H1 (cell line): ENCODE measurements at regions not wholly inside any gene's neighbourhood (a gene's known extent, or its start where the extent isn't known, plus 50 kb on each side); places are given as distances from the start of the nearest gene placed in this dataset.

Experiments used
- CTCF ChIA-PET: fragments of 300-600 bp; sonication (Branson Sonifier 250); formaldehyde crosslinking; loops from one replicate; lab custom pipeline; 2021; ENCODE audit not compliant: partially characterized antibody; lab: Charles Lee
- POLR2A ChIA-PET: fragments of 300-600 bp; sonication (Branson Sonifier 250); formaldehyde crosslinking; loops from one replicate; lab custom pipeline; 2021; ENCODE audit warnings: inconsistent platforms; ENCODE audit not compliant: partially characterized antibody; lab: Charles Lee
- DNase-seq, 2 experiments: peaks; one replicate each; pipeline versions ENCODE4 v3.0.0 to v3.0.0-alpha.2; 2010 to 2022; ENCODE audit warnings: low spot score in 2 of 2, low read depth in 1 of 2, mixed read lengths in 1 of 2
- FAIRE-seq: peaks from 2 replicates; lab custom pipeline; 2011; peaks lifted over from hg19 to GRCh38; lab: Jason Lieb, UNC
- H2AFZ ChIP-seq: 2 replicates; pipeline ENCODE4 v1.8.1; 2012; ENCODE audit warnings: low read length, inconsistent platforms
- H2AK5ac ChIP-seq: 2 replicates; pipeline ENCODE4 v1.6.1; 2013; ENCODE audit warnings: low read depth, low read length
- H2BK120ac ChIP-seq: replicated peaks from 2 replicates; pipeline ENCODE3; 2013; ENCODE audit warnings: low read depth, low read length, inconsistent platforms
- H2BK12ac ChIP-seq: 2 replicates; pipeline ENCODE4 v1.6.1; 2013; ENCODE audit warnings: low read depth, low read length
- H2BK15ac ChIP-seq: 2 replicates; pipeline ENCODE4 v1.6.1; 2013; ENCODE audit warnings: low read length
- H2BK20ac ChIP-seq: 2 replicates; pipeline ENCODE4 v1.6.1; 2013; ENCODE audit warnings: low read length
- H2BK5ac ChIP-seq: 2 replicates; pipeline ENCODE4 v1.6.1; 2013; ENCODE audit warnings: low read depth, low read length
- H3K14ac ChIP-seq: 2 replicates; pipeline ENCODE4 v1.6.1; 2013; ENCODE audit warnings: inconsistent platforms; ENCODE audit not compliant: insufficient read length
- H3K18ac ChIP-seq: 2 replicates; pipeline ENCODE4 v1.6.1; 2013; ENCODE audit warnings: low read length; ENCODE audit errors: extremely low read depth
- H3K23ac ChIP-seq: 2 replicates; pipeline ENCODE4 v1.6.1; 2013; ENCODE audit warnings: inconsistent platforms; ENCODE audit not compliant: insufficient read length
- H3K23me2 ChIP-seq: 2 replicates; pipeline ENCODE4 v1.6.1; 2013; ENCODE audit warnings: low read depth, low read length
- H3K27ac ChIP-seq: 2 replicates; pipeline ENCODE4 v1.6.1; 2011; ENCODE audit warnings: low read depth, low read length, inconsistent platforms
- H3K27me3 ChIP-seq, 4 experiments: replicated peaks in 1 of 4; 1 replicate in 1 of 4; 2 replicates in 3 of 4; pipeline versions ENCODE4 v1.6.1 to v1.8.1; 2011 to 2013; ENCODE audit warnings: low read length in 3 of 4, mild to moderate bottlenecking in 3 of 4, inconsistent platforms in 2 of 4, mixed read lengths in 2 of 4, moderate library complexity in 1 of 4; ENCODE audit not compliant: control insufficient read depth in 3 of 4, insufficient read depth in 3 of 4; ENCODE audit errors: extremely low read depth in 1 of 4
- H3K36me3 ChIP-seq, 4 experiments: 2 replicates each; pipeline versions ENCODE4 v1.6.1 to v1.8.1; 2011 to 2013; ENCODE audit warnings: mild to moderate bottlenecking in 4 of 4, low read length in 3 of 4, moderate library complexity in 2 of 4, control low read depth in 1 of 4, inconsistent platforms in 1 of 4; ENCODE audit not compliant: insufficient read depth in 4 of 4, control insufficient read depth in 2 of 4
- H3K4ac ChIP-seq: replicated peaks from 2 replicates; pipeline ENCODE3; 2013; ENCODE audit warnings: low read length, low read depth, mixed read lengths, inconsistent platforms; ENCODE audit not compliant: insufficient read length
- H3K4me1 ChIP-seq, 4 experiments: replicated peaks in 1 of 4; 1 replicate in 1 of 4; 2 replicates in 3 of 4; pipeline versions ENCODE4 v1.6.1 to v1.8.1; 2011 to 2013; ENCODE audit warnings: low read length in 3 of 4, inconsistent platforms in 2 of 4, mixed read lengths in 1 of 4; ENCODE audit not compliant: insufficient read depth in 4 of 4, control insufficient read depth in 3 of 4
- H3K4me2 ChIP-seq, 2 experiments: 2 replicates each; pipeline versions ENCODE4 v1.6.1 to v1.8.1; 2011 to 2013; ENCODE audit warnings: low read depth in 2 of 2, low read length in 2 of 2, control low read depth in 1 of 2, inconsistent platforms in 1 of 2, mild to moderate bottlenecking in 1 of 2; ENCODE audit not compliant: insufficient read depth in 1 of 2
- H3K4me3 ChIP-seq, 4 experiments: fragments of 200-600, 300-600 bp in 1 of 4; sonication (generic), shearing (Covaris generic), sonication (Bioruptor Twin) in 1 of 4; 2 replicates each; pipeline versions ENCODE4 v1.5.1 to v1.8.1; 2011 to 2016; ENCODE audit warnings: low read length in 4 of 4, low read depth in 3 of 4, control low read depth in 2 of 4, inconsistent platforms in 2 of 4, mild to moderate bottlenecking in 2 of 4, mixed read lengths in 1 of 4, moderate library complexity in 1 of 4; ENCODE audit not compliant: insufficient read depth in 2 of 4; ENCODE audit errors: extremely low read depth in 1 of 4
- H3K56ac ChIP-seq: replicated peaks from 2 replicates; pipeline ENCODE3; 2013; ENCODE audit warnings: low read depth, mild to moderate bottlenecking, mixed read lengths, low read length, inconsistent platforms; ENCODE audit not compliant: insufficient read length
- H3K79me1 ChIP-seq: 2 replicates; pipeline ENCODE4 v1.6.1; 2013; ENCODE audit warnings: low read depth, low read length, control low read depth
- H3K79me2 ChIP-seq, 2 experiments: 2 replicates each; pipeline versions ENCODE4 v1.6.1 to v1.8.1; 2012 to 2013; ENCODE audit warnings: low read length in 2 of 2, mild to moderate bottlenecking in 2 of 2, inconsistent platforms in 1 of 2; ENCODE audit not compliant: insufficient read depth in 2 of 2, control insufficient read depth in 1 of 2
- H3K9ac ChIP-seq, 4 experiments: replicated peaks in 1 of 4; 1 replicate in 1 of 4; 2 replicates in 3 of 4; pipeline versions ENCODE4 v1.6.1 to v1.8.1; 2011 to 2013; ENCODE audit warnings: low read depth in 3 of 4, low read length in 3 of 4, control low read depth in 2 of 4, mild to moderate bottlenecking in 2 of 4, moderate library complexity in 2 of 4, inconsistent platforms in 1 of 4; ENCODE audit errors: extremely low read depth in 1 of 4
- H3K9me3 ChIP-seq, 2 experiments: 2 replicates each; pipeline versions ENCODE4 v1.6.1 to v1.8.1; 2012 to 2013; ENCODE audit warnings: mild to moderate bottlenecking in 2 of 2, moderate library complexity in 2 of 2, control low read depth in 1 of 2, inconsistent platforms in 1 of 2, low read depth in 1 of 2, low read length in 1 of 2, mixed read lengths in 1 of 2; ENCODE audit not compliant: insufficient read depth in 2 of 2
- H4K20me1 ChIP-seq, 2 experiments: replicated peaks in 1 of 2; 2 replicates each; pipeline versions ENCODE3 to v1.8.1; 2011 to 2013; ENCODE audit warnings: inconsistent platforms in 2 of 2, low read length in 2 of 2, mild to moderate bottlenecking in 1 of 2; ENCODE audit not compliant: insufficient read depth in 2 of 2, control insufficient read depth in 1 of 2
- H4K5ac ChIP-seq: 2 replicates; pipeline ENCODE4 v1.6.1; 2013; ENCODE audit warnings: low read length, low read depth, mixed read lengths, inconsistent platforms; ENCODE audit not compliant: insufficient read length
- H4K8ac ChIP-seq: 2 replicates; pipeline ENCODE4 v1.8.0; 2013; ENCODE audit warnings: mild to moderate bottlenecking, moderate library complexity, low read length, inconsistent platforms; ENCODE audit not compliant: insufficient read depth; ENCODE audit errors: extremely low read depth
- H4K91ac ChIP-seq: replicated peaks from 2 replicates; pipeline ENCODE3; 2013; ENCODE audit warnings: low read length, mixed read lengths, inconsistent platforms; ENCODE audit not compliant: insufficient read length
- BRCA1 ChIP-seq: IDR thresholded peaks from 2 replicates; pipeline ENCODE4 v1.6.1; 2012; ENCODE audit warnings: low read depth, low read length, improper control_type of control experiment
- CBX8 ChIP-seq: fragments of 300-800, 300-1000 bp; sonication (generic); IDR thresholded peaks from 2 replicates; pipeline ENCODE4 v1.7.1; 2016; ENCODE audit warnings: low read depth, low read length, borderline replicate concordance
- JUND ChIP-seq: IDR thresholded peaks from 2 replicates; pipeline ENCODE4 v1.6.1; 2011; ENCODE audit warnings: mild to moderate bottlenecking, improper control_type of control experiment, low read length
- MAFK ChIP-seq: IDR thresholded peaks from 2 replicates; pipeline ENCODE4 v1.6.1; 2012; ENCODE audit warnings: low read depth, mild to moderate bottlenecking, improper control_type of control experiment, low read length
- NRF1 ChIP-seq: IDR thresholded peaks from 2 replicates; pipeline ENCODE4 v1.6.1; 2011; ENCODE audit warnings: mild to moderate bottlenecking, low read depth, low read length, improper control_type of control experiment
- PHF8 ChIP-seq: fragments of 200-600 bp; sonication (generic); conservative IDR thresholded peaks from 2 replicates; pipeline ENCODE4 v1.7.1; 2012; ENCODE audit warnings: low read depth, mild to moderate bottlenecking, inconsistent platforms, low read length, moderate library complexity
- POU5F1 ChIP-seq: IDR thresholded peaks from 2 replicates; pipeline ENCODE4 v1.6.1; 2011; ENCODE audit warnings: low read depth, mild to moderate bottlenecking, low read length, moderate library complexity
- SRF ChIP-seq: IDR thresholded peaks from 2 replicates; pipeline ENCODE4 v1.6.1; 2011; ENCODE audit warnings: mild to moderate bottlenecking, low read depth, low read length, moderate library complexity
- TCF12 ChIP-seq: IDR thresholded peaks from 2 replicates; pipeline ENCODE4 v1.6.1; 2011; ENCODE audit warnings: low read depth, mild to moderate bottlenecking, low read length
- WGBS, 2 experiments: shearing (Covaris generic) in 1 of 2; methylation state at CpG; one replicate each; pipeline versions ENCODE4 v1.1.6 to v1.1.7; 2013 to 2015; ENCODE audit warnings: low lambda C conversion rate in 2 of 2, mixed read lengths in 2 of 2, inconsistent platforms in 1 of 2, low coverage in 1 of 2, missing lambda C conversion rate in 1 of 2; ENCODE audit not compliant: insufficient replicate concordance in 2 of 2, insufficient coverage in 1 of 2, insufficient read length in 1 of 2; ENCODE audit errors: extremely low coverage in 1 of 2, missing lambda C conversion rate in 1 of 2; 5-methylcytosine and 5-hydroxymethylcytosine counted together

DNA sequence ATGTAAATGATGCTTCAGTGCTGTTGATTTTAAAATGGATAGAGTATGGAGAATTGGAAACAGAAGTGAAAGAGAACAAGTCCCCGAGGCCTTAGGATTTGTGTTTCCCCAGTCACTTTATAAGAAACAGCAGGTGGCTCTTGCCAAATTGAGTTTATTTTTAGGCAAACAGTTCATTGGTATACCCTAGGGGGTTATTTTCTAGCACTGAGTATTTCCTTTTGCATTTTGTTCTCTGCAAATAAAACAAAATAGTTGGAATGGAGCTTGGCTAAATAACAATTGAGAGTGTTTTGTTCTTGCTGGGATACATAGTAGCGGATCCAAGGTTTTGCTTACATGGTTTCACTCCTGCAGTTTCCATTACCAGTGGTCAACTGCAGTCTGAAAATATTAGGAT, 591.1 kb upstream of the C16orf82 start:
- no peak overlapping the region for H3K14ac ChIP-seq
- CTCF ChIA-PET = interaction anchor here (0.9 to 1.2 kb wide), 2 partner anchors 11 to 22 kb away, joined by 3 to 4 read pairs; no protein-coding TSS in a partner anchor
- H3K79me2 ChIP-seq = no peaks in the 10 kb centered on the region
- no peaks in the 10 kb centered on the region for H4K20me1 ChIP-seq
- no peak overlapping the region for H2BK15ac ChIP-seq
- peak overlapping the region in 1 of 4 experiments; percentile 3; a peak in 1 of 8 replicates for H3K4me3 ChIP-seq
- POLR2A ChIA-PET = no interaction called here
- no peak overlapping the region for H4K5ac ChIP-seq
- H2BK120ac ChIP-seq = no peak overlapping the region
- H3K4me1 ChIP-seq = peaks cover 0 to 10% (median 3%) of the 10 kb centered on the region in 4 experiments; a peak in 5 of 7 replicates
- peak overlapping the region in 1 of 2 experiments; percentile 38; a peak in 3 of 4 replicates for H3K4me2 ChIP-seq
- H3K4ac ChIP-seq = no peak overlapping the region
- no peak overlapping the region for H2BK12ac ChIP-seq
- no peaks in the 10 kb centered on the region; a peak in 1 of 8 replicates for H3K36me3 ChIP-seq
- no peaks in the 10 kb centered on the region for H3K23me2 ChIP-seq
- H2AFZ ChIP-seq = no peak overlapping the region
- 34% methylated on average over 2 of the region's 2 CpGs; no CpG with 5 or more reads in 1 of the 2 experiments for WGBS, 2 experiments
- H3K23ac ChIP-seq = no peak overlapping the region
- no peaks in the 10 kb centered on the region; a peak in 1 of 7 replicates for H3K27me3 ChIP-seq
- no peak overlapping the region for H2BK5ac ChIP-seq
- FAIRE-seq (no peak), DNase-seq (no peak)
- peaks cover 5 to 17% of the 10 kb centered on the region in 2 experiments; a peak in 2 of 4 replicates for H3K9me3 ChIP-seq
- no peak overlapping the region for H3K56ac ChIP-seq
- H2AK5ac ChIP-seq = no peak overlapping the region
- H3K27ac ChIP-seq = no peak overlapping the region
- H4K91ac ChIP-seq = no peak overlapping the region
- H4K8ac ChIP-seq = no peak overlapping the region
- H3K9ac ChIP-seq = no peak overlapping the region
- H3K79me1 ChIP-seq = no peaks in the 10 kb centered on the region
- no peak overlapping the region for H3K18ac ChIP-seq
- no peak overlapping the region for H2BK20ac ChIP-seq
- no peak for TF ChIP-seq TCF12
- TF ChIP-seq SRF = no peak
- TF ChIP-seq JUND = no peak
- TF ChIP-seq POU5F1 = no peak
- no peak for TF ChIP-seq BRCA1
- no peak for TF ChIP-seq NRF1
- TF ChIP-seq PHF8 = no peak
- no peak for TF ChIP-seq MAFK
- no peak for TF ChIP-seq CBX8
